NCI-H2196 treated with DMSO at 0.1 percent for 48 hours (cell line): ENCODE measurements at regions not wholly inside any gene's neighbourhood (a gene's known extent, or its start where the extent isn't known, plus 50 kb on each side); places are given as distances from the start of the nearest gene placed in this dataset.
"Not testable (repeated sequence)": the region's sequence is repeated elsewhere in the genome, so short reads cannot be mapped to it uniquely, and the experiment has no call there.

Experiments
- DNase-seq: peaks from one replicate; lab custom pipeline; 2025; ENCODE audit not compliant: unreplicated experiment; lab: John Stamatoyannopoulos, UW

- DNase-seq, result no peak
These were observed 115.5 kb downstream of the EBLN2 start for GRCh38 chr3:73176941-73177340.

GRCh38 chr3:73177827-73178226 is 116.4 kb downstream of the EBLN2 start:
- no peak for DNase-seq

- no peak for DNase-seq
These were observed 118.1 kb downstream of the EBLN2 start for GRCh38 chr3:73179601-73180000.

GRCh38 chr3:73186741-73187140 is 125.3 kb downstream of the EBLN2 start:
- DNase-seq, result no peak

GRCh38 chr3:73187328-73187727 is 125.9 kb downstream of the EBLN2 start:
- no peak for DNase-seq

- no peak for DNase-seq
These were observed 127.2 kb downstream of the EBLN2 start for GRCh38 chr3:73188707-73189106.

GRCh38 chr3:73192036-73192738 is 130.7 kb downstream of the EBLN2 start:
- DNase-seq, result no peak

GRCh38 chr3:73193943-73194342 is 132.5 kb downstream of the EBLN2 start:
- not testable (repeated sequence) for DNase-seq

GRCh38 chr3:73197187-73197586 is 135.7 kb downstream of the EBLN2 start:
- no peak for DNase-seq

GRCh38 chr3:73203101-73203500 is 141.6 kb downstream of the EBLN2 start:
- DNase-seq, result no peak

- DNase-seq, result no peak
These were observed 142.2 kb downstream of the EBLN2 start for GRCh38 chr3:73203633-73204032.

- no peak for DNase-seq
These were observed 143.4 kb downstream of the EBLN2 start for GRCh38 chr3:73204841-73205240.

GRCh38 chr3:73206030-73206429 is 144.6 kb downstream of the EBLN2 start:
- DNase-seq, result no peak

GRCh38 chr3:73207946-73208440 is 146.5 kb downstream of the EBLN2 start:
- no peak for DNase-seq

- no peak for DNase-seq
These were observed 149.3 kb downstream of the EBLN2 start for GRCh38 chr3:73210759-73211158.

GRCh38 chr3:73212683-73213082 is 151.2 kb downstream of the EBLN2 start:
- DNase-seq, result no peak

GRCh38 chr3:73213896-73214295 is 152.4 kb downstream of the EBLN2 start:
- DNase-seq, result no peak

GRCh38 chr3:73214846-73215245 is 153.4 kb downstream of the EBLN2 start:
- no peak for DNase-seq

GRCh38 chr3:73215281-73215680 is 153.8 kb downstream of the EBLN2 start:
- DNase-seq, result no peak

- no peak for DNase-seq
These were observed 154.4 kb downstream of the EBLN2 start for GRCh38 chr3:73215901-73216300.

GRCh38 chr3:73216310-73216709 is 154.9 kb downstream of the EBLN2 start:
- no peak for DNase-seq

- DNase-seq, result no peak
These were observed 160.7 kb downstream of the EBLN2 start for GRCh38 chr3:73222126-73222525.
